Ishikawa (cell line): ENCODE measurements at regions not wholly inside any gene's neighbourhood (a gene's known extent, or its start where the extent isn't known, plus 50 kb on each side); places are given as distances from the start of the nearest gene placed in this dataset.

Experiments
- EGR1 ChIP-seq: IDR thresholded peaks from 2 replicates; pipeline ENCODE4 v1.6.1; 2012
- EP300 ChIP-seq: IDR thresholded peaks from 2 replicates; pipeline ENCODE4 v1.6.1; 2012; ENCODE audit warnings: borderline replicate concordance
- RAD21 ChIP-seq: IDR thresholded peaks from 2 replicates; pipeline ENCODE4 v1.6.1; 2012; ENCODE audit warnings: low read depth
- TCF12 ChIP-seq: IDR thresholded peaks from 2 replicates; pipeline ENCODE4 v1.6.1; 2012; ENCODE audit warnings: low read depth
- ZBTB7A ChIP-seq: IDR thresholded peaks from 2 replicates; pipeline ENCODE4 v1.6.1; 2012; ENCODE audit warnings: low read depth

DNA sequence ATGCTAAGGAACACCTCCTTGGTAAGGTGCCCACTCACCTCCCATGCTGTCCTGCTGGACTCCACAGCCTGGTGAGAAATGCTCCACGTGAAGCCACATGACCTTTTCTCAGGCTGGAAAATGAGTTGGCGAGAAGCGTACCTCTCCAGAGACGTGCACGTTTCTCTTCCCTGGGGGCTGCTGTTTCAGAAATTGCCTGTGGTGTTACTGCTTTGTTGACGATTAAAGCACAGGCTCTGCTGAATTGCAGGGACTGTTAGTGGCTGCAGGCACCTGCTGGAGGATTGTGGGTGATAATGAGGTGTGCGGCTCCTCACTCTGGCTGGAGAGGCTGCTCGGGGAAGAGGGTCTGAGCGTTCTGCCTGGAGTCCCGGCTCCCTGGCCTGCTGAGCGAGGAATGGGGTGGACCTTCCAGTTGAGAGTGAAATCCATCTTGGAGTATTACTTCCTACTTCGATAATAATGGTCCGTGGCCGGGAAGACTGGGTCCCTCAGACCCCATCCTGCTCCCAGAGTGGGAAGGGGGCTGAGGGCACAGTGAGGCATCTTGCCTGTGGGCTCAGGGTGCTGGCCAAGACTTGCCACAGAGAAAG lies 199.3 kb upstream of the HDAC4 start:
- TF ChIP-seq TCF12 (no peak), EGR1 (no peak), ZBTB7A (no peak), RAD21 (no peak), EP300 (no peak)
